ENCODE measurements at regions not wholly inside any gene's neighbourhood (a gene's known extent, or its start where the extent isn't known, plus 50 kb on each side); places are given as distances from the start of the nearest gene placed in this dataset.
A peak's percentile ranks its signal among the peaks of the same experiment; 100 is the strongest.

DNA sequence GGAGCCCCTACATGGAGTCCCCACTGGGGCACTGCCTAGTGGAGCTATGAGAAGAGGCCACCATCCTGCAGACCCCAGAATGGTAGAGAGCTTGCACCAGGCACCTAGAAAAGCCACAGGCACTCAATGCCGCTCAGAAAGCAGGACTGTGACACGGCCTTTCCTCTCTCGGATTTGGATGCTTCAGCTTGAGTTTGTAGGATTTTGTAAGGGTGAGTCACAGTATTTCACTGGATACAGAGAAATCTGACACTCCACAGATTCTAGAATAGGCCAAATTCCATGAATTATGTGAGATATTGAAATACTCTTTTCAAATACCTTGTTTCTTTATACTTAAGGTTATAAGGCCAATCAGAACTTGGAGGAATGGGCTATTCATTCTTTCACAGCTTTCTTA, 424.5 kb downstream of the HTR1B start:
- H3K4me3 ChIP-seq (replicated peaks in 1 of 2; ENCODE audit: low read depth in 2 of 2, low read length in 2 of 2), result no peak overlapping the region
- no peak for TF ChIP-seq CTCF (IDR thresholded peaks at IDR 0.05; ENCODE audit: low read depth, low read length)
- DNase-seq (ENCODE audit: low read depth in 2 of 2), result peak; percentile 34 to 50

GRCh38 chr6:77037439-77037838, 425.9 kb downstream of the HTR1B start:
- TF ChIP-seq CTCF (IDR thresholded peaks at IDR 0.05; ENCODE audit: low read depth, low read length), result no peak
- no peak for DNase-seq (ENCODE audit: low read depth in 2 of 2)
- no peak overlapping the region for H3K4me3 ChIP-seq (replicated peaks in 1 of 2; ENCODE audit: low read depth in 2 of 2, low read length in 2 of 2)

- peak in 1 of 2 donors; percentile 32 for DNase-seq (ENCODE audit: low read depth in 2 of 2)
- no peak for TF ChIP-seq CTCF (IDR thresholded peaks at IDR 0.05; ENCODE audit: low read depth, low read length)
- H3K4me3 ChIP-seq (replicated peaks in 1 of 2; ENCODE audit: low read depth in 2 of 2, low read length in 2 of 2), result no peak overlapping the region
These were observed 426.9 kb downstream of the HTR1B start for GRCh38 chr6:77036400-77036799.

GRCh38 chr6:77034161-77034560, 429.1 kb downstream of the HTR1B start:
- no peak for TF ChIP-seq CTCF (IDR thresholded peaks at IDR 0.05; ENCODE audit: low read depth, low read length)
- peak; percentile 84 to 94 for DNase-seq (ENCODE audit: low read depth in 2 of 2)
- no peak overlapping the region for H3K4me3 ChIP-seq (replicated peaks in 1 of 2; ENCODE audit: low read depth in 2 of 2, low read length in 2 of 2)

- no peak overlapping the region for H3K4me3 ChIP-seq (replicated peaks in 1 of 2; ENCODE audit: low read depth in 2 of 2, low read length in 2 of 2)
- DNase-seq (ENCODE audit: low read depth in 2 of 2), result peak in 1 of 2 donors; percentile 65
- TF ChIP-seq CTCF (IDR thresholded peaks at IDR 0.05; ENCODE audit: low read depth, low read length), result no peak
These were observed 432.2 kb downstream of the HTR1B start for GRCh38 chr6:77030929-77031674.

- DNase-seq (ENCODE audit: low read depth in 2 of 2), result no peak
- TF ChIP-seq CTCF (IDR thresholded peaks at IDR 0.05; ENCODE audit: low read depth, low read length), result no peak
- no peak overlapping the region for H3K4me3 ChIP-seq (replicated peaks in 1 of 2; ENCODE audit: low read depth in 2 of 2, low read length in 2 of 2)
These were observed 436.9 kb downstream of the HTR1B start for GRCh38 chr6:77026341-77026740.

All from cardiac fibroblast (primary cell).